ENCODE measurements at regions not wholly inside any gene's neighbourhood (a gene's known extent, or its start where the extent isn't known, plus 50 kb on each side); places are given as distances from the start of the nearest gene placed in this dataset.

DNA sequence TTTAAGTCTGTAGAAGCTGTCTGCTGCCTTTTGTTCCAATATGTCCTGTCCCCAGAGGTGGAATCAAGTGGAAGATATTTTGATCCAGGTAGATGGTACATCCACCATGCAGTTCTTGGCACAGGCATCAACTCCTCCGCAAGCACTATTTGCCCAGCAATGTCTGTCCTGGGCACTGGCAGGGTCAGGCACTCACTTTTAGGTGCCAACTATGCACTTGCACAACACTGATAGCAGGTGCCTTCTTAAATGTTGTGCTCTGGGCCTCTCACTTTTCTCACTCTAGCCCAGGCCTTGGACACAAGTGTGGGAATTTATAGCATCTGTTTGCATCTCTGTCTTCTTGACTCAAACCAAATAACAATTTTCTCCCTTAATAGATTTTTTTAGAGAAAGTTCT is 140.5 kb upstream of the UBE2E2 start:
- no peak overlapping the region for H3K4me3 ChIP-seq (ENCODE audit: low read length)
- H3K27me3 ChIP-seq (ENCODE audit: insufficient read depth, low read length), result no peaks in the 10 kb centered on the region
- H3K36me3 ChIP-seq (ENCODE audit: insufficient read depth, low read length), result no peaks in the 10 kb centered on the region
- peaks cover 10% of the 10 kb centered on the region for H3K4me1 ChIP-seq (ENCODE audit: insufficient read depth, low read length)
- no peak overlapping the region for H3K27ac ChIP-seq (ENCODE audit: low read depth, low read length)
- no peak overlapping the region for H3K9ac ChIP-seq (ENCODE audit: low read depth, low read length)
- WGBS, result 97% methylated on average over 1 of the region's 1 CpG
- no peaks in the 10 kb centered on the region for H3K9me3 ChIP-seq (ENCODE audit: insufficient read depth, low read depth, low read length)

- 97% methylated on average over 1 of the region's 1 CpG for WGBS
Measured at GRCh38 chr3:23062982-23063381, 140.1 kb upstream of the UBE2E2 start.

DNA sequence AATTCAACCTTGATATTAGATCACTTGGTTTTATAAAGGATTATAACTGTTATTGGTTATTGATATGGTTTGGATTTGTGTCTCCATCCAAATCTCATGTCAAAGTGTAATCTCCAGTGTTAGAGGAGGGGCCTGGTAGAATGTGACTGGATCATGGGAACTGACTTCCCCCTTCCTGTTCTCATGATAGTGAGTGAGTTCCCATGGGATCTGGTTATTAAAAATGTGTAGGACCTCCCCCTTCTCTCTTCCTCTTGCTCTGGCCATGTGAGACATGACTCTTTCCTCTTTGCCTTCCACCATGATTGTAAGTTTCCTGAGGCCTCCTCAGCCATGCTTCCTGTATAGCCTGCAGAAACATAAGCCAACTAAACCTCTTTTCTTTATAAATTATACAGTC is 136.0 kb upstream of the UBE2E2 start:
- Histone ChIP-seq H3K27ac (ENCODE audit: low read depth, low read length) (no peak overlapping the region; the same call in 1 of the 2 replicates), H3K9me3 (ENCODE audit: insufficient read depth, low read depth, low read length) (no peaks in the 10 kb centered on the region), H3K27me3 (ENCODE audit: insufficient read depth, low read length) (no peaks in the 10 kb centered on the region), H3K4me1 (ENCODE audit: insufficient read depth, low read length) (peaks cover 27% of the 10 kb centered on the region), H3K36me3 (ENCODE audit: insufficient read depth, low read length) (no peaks in the 10 kb centered on the region), H3K4me3 (ENCODE audit: low read length) (no peak overlapping the region), H3K9ac (ENCODE audit: low read depth, low read length) (no peak overlapping the region)

More at GRCh38 chr3:23062982-23063381, 140.1 kb upstream of the UBE2E2 start:
- no peaks in the 10 kb centered on the region for H3K36me3 ChIP-seq (ENCODE audit: insufficient read depth, low read length)
- peaks cover 14% of the 10 kb centered on the region for H3K4me1 ChIP-seq (ENCODE audit: insufficient read depth, low read length)
- no peaks in the 10 kb centered on the region for H3K9me3 ChIP-seq (ENCODE audit: insufficient read depth, low read depth, low read length)
- H3K9ac ChIP-seq (ENCODE audit: low read depth, low read length), result no peak overlapping the region
- H3K27ac ChIP-seq (ENCODE audit: low read depth, low read length), result no peak overlapping the region
- no peak overlapping the region for H3K4me3 ChIP-seq (ENCODE audit: low read length)
- no peaks in the 10 kb centered on the region for H3K27me3 ChIP-seq (ENCODE audit: insufficient read depth, low read length)

DNA sequence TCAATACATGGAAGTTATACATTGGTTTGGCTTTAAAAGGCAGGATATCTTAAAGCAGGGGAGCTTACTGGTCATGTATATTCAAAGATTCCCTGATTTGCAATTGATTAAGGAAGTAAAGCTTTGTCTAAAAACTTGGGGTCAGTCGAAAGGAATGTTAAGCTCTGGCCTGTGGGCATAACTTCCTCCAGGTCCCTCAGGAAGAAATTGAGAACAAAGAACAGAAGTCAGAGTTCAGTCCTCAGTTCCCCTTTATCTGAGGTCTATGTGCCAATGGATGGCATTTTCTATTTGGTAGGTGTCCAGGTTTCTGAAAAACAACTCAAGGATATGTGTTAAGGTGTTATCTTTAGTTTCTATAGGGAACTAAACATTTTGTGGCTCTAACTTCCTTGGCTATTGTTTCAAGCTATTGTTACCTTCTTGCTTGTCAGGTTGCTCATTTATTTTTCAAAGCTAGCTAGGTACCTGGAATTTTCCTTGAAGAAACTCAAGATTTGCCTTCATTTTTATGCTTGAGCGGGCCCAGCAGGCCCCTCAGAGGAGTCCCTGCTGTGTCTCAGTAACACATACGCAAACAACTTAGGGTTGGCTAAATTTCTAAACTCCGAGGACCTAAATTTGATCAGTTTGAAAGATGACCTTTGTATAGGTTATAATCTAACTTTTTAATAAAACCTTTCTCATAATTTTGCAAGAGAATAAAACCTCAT is 135.0 kb upstream of the UBE2E2 start:
- Histone ChIP-seq H3K9ac (ENCODE audit: low read depth, low read length) (peak overlapping the region; percentile 48; the same call in 1 of the 2 replicates), H3K4me3 (ENCODE audit: low read length) (no peak overlapping the region), H3K4me1 (ENCODE audit: insufficient read depth, low read length) (peaks cover 27% of the 10 kb centered on the region), H3K36me3 (ENCODE audit: insufficient read depth, low read length) (no peaks in the 10 kb centered on the region), H3K9me3 (ENCODE audit: insufficient read depth, low read depth, low read length) (no peaks in the 10 kb centered on the region), H3K27me3 (ENCODE audit: insufficient read depth, low read length) (no peaks in the 10 kb centered on the region), H3K27ac (ENCODE audit: low read depth, low read length) (peak overlapping the region; percentile 83)
- 24% methylated on average over 3 of the region's 4 CpGs for WGBS

GRCh38 chr3:23071296-23071695 is 131.8 kb upstream of the UBE2E2 start:
- no peak overlapping the region for H3K4me3 ChIP-seq (ENCODE audit: low read length)
- H3K36me3 ChIP-seq (ENCODE audit: insufficient read depth, low read length), result no peaks in the 10 kb centered on the region
- H3K9ac ChIP-seq (ENCODE audit: low read depth, low read length), result no peak overlapping the region
- 99% methylated on average over 2 of the region's 2 CpGs for WGBS
- no peak overlapping the region for H3K27ac ChIP-seq (ENCODE audit: low read depth, low read length)
- no peaks in the 10 kb centered on the region for H3K27me3 ChIP-seq (ENCODE audit: insufficient read depth, low read length)
- H3K4me1 ChIP-seq (ENCODE audit: insufficient read depth, low read length), result peaks cover 27% of the 10 kb centered on the region
- no peaks in the 10 kb centered on the region for H3K9me3 ChIP-seq (ENCODE audit: insufficient read depth, low read depth, low read length)

DNA sequence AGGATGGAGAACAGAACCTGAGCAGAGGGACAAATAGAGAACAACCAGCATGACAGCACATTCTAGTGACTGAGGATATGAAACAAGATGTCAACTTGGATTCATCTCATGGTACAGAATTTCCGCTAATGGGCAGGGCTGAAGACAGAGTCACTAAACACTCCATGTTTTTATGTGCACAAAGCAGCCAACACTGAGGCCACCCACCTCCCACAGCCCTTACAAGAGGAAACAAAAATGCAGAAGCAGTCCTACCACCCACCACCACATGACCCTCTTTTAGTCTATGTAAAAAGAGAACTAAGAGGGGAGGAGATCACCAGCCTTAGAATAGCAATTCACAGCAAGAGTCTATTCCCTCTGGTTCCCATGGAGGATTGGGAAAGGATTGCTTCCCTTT is 131.4 kb upstream of the UBE2E2 start:
- Histone ChIP-seq H3K36me3 (ENCODE audit: insufficient read depth, low read length) (no peaks in the 10 kb centered on the region), H3K9me3 (ENCODE audit: insufficient read depth, low read depth, low read length) (no peaks in the 10 kb centered on the region), H3K27ac (ENCODE audit: low read depth, low read length) (no peak overlapping the region), H3K9ac (ENCODE audit: low read depth, low read length) (no peak overlapping the region), H3K4me3 (ENCODE audit: low read length) (no peak overlapping the region), H3K27me3 (ENCODE audit: insufficient read depth, low read length) (no peaks in the 10 kb centered on the region), H3K4me1 (ENCODE audit: insufficient read depth, low read length) (peaks cover 26% of the 10 kb centered on the region)
- 97% methylated on average over 1 of the region's 1 CpG for whole genome bisulfite sequencing

GRCh38 chr3:23072693-23073092 is 130.4 kb upstream of the UBE2E2 start:
- WGBS, result 100% methylated on average over 1 of the region's 1 CpG
- H3K4me1 ChIP-seq (ENCODE audit: insufficient read depth, low read length), result peaks cover 16% of the 10 kb centered on the region
- no peaks in the 10 kb centered on the region for H3K9me3 ChIP-seq (ENCODE audit: insufficient read depth, low read depth, low read length)
- no peaks in the 10 kb centered on the region for H3K36me3 ChIP-seq (ENCODE audit: insufficient read depth, low read length)
- no peaks in the 10 kb centered on the region for H3K27me3 ChIP-seq (ENCODE audit: insufficient read depth, low read length)
- H3K27ac ChIP-seq (ENCODE audit: low read depth, low read length), result no peak overlapping the region
- H3K9ac ChIP-seq (ENCODE audit: low read depth, low read length), result no peak overlapping the region
- no peak overlapping the region for H3K4me3 ChIP-seq (ENCODE audit: low read length)

- Histone ChIP-seq H3K27ac (ENCODE audit: low read depth, low read length) (no peak overlapping the region), H3K27me3 (ENCODE audit: insufficient read depth, low read length) (no peaks in the 10 kb centered on the region), H3K9ac (ENCODE audit: low read depth, low read length) (no peak overlapping the region), H3K4me3 (ENCODE audit: low read length) (no peak overlapping the region), H3K4me1 (ENCODE audit: insufficient read depth, low read length) (peaks cover 10% of the 10 kb centered on the region), H3K9me3 (ENCODE audit: insufficient read depth, low read depth, low read length) (no peaks in the 10 kb centered on the region), H3K36me3 (ENCODE audit: insufficient read depth, low read length) (no peaks in the 10 kb centered on the region)
- WGBS, result 95% methylated on average over 5 of the region's 5 CpGs
Measured at GRCh38 chr3:23073724-23074305, 129.3 kb upstream of the UBE2E2 start.

GRCh38 chr3:23075496-23075895 is 127.6 kb upstream of the UBE2E2 start:
- no peaks in the 10 kb centered on the region for H3K9me3 ChIP-seq (ENCODE audit: insufficient read depth, low read depth, low read length)
- no peak overlapping the region for H3K9ac ChIP-seq (ENCODE audit: low read depth, low read length)
- H3K36me3 ChIP-seq (ENCODE audit: insufficient read depth, low read length), result no peaks in the 10 kb centered on the region
- H3K27ac ChIP-seq (ENCODE audit: low read depth, low read length), result no peak overlapping the region
- H3K4me1 ChIP-seq (ENCODE audit: insufficient read depth, low read length), result peaks cover 21% of the 10 kb centered on the region
- H3K4me3 ChIP-seq (ENCODE audit: low read length), result no peak overlapping the region
- WGBS, result 92% methylated on average over 2 of the region's 2 CpGs
- no peaks in the 10 kb centered on the region for H3K27me3 ChIP-seq (ENCODE audit: insufficient read depth, low read length)

DNA sequence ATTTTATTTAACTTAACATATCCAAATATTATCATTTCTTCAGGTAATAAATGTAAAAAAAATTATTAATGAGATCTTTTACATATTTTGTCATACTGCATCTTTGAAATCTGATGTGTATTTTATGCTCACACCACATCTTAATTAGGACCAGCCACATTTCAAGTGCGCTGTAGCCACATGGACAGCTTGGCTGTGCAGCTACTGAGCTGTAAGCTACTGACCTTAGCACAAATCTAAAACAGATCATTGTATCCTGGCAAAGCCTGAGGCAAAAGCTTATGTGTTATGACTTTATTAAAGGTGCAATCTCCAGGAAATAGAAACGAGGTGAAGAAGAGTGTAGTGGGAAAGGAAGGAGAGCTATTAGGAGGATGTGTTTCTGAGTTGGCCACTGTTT is 126.7 kb upstream of the UBE2E2 start:
- no peak overlapping the region for H3K27ac ChIP-seq (ENCODE audit: low read depth, low read length)
- peaks cover 21% of the 10 kb centered on the region for H3K4me1 ChIP-seq (ENCODE audit: insufficient read depth, low read length)
- H3K9ac ChIP-seq (ENCODE audit: low read depth, low read length), result no peak overlapping the region
- H3K9me3 ChIP-seq (ENCODE audit: insufficient read depth, low read depth, low read length), result no peaks in the 10 kb centered on the region
- no peak overlapping the region for H3K4me3 ChIP-seq (ENCODE audit: low read length)
- 95% methylated on average over 2 of the region's 2 CpGs for WGBS
- H3K27me3 ChIP-seq (ENCODE audit: insufficient read depth, low read length), result no peaks in the 10 kb centered on the region
- H3K36me3 ChIP-seq (ENCODE audit: insufficient read depth, low read length), result no peaks in the 10 kb centered on the region

DNA sequence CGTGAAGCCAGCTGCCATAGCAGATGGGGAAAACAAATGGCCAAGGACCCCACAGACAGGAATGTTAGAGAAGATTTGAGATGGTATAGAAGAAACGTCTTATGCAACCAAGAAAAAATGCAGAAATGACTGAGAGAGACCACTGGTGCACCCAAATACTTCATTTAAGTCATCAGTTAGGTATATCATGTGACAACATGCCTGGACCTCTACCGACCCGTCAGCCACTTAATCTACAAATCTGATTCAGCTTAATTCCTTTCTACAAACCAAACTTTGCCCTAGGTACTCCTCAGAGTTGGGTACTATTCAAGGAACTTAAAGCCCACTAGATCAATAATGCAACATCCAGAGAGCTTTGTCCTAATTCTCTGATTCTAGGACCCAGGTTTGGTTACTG is 126.0 kb upstream of the UBE2E2 start:
- 92% methylated on average over 4 of the region's 4 CpGs for WGBS
- Histone ChIP-seq H3K4me1 (ENCODE audit: insufficient read depth, low read length) (peaks cover 21% of the 10 kb centered on the region), H3K9me3 (ENCODE audit: insufficient read depth, low read depth, low read length) (no peaks in the 10 kb centered on the region), H3K9ac (ENCODE audit: low read depth, low read length) (no peak overlapping the region), H3K36me3 (ENCODE audit: insufficient read depth, low read length) (no peaks in the 10 kb centered on the region), H3K27me3 (ENCODE audit: insufficient read depth, low read length) (no peaks in the 10 kb centered on the region), H3K4me3 (ENCODE audit: low read length) (no peak overlapping the region), H3K27ac (ENCODE audit: low read depth, low read length) (no peak overlapping the region)
